Nephron (organoid): ENCODE measurements at regions not wholly inside any gene's neighbourhood (a gene's known extent, or its start where the extent isn't known, plus 50 kb on each side); places are given as distances from the start of the nearest gene placed in this dataset.

Experiments
- H3K27ac Mint-ChIP-seq, 3 experiments: 2 replicates each; pipeline ENCODE4 v1.8.0; 2020; ENCODE audit warnings: mixed read lengths in 3 of 3, mild to moderate bottlenecking in 2 of 3, moderate library complexity in 1 of 3
- H3K27me3 Mint-ChIP-seq: 2 replicates; pipeline ENCODE4 v1.8.0; 2021; ENCODE audit warnings: low read depth, mild to moderate bottlenecking, moderate library complexity, mixed read lengths
- H3K36me3 Mint-ChIP-seq: 2 replicates; pipeline ENCODE4 v1.8.0; 2020; ENCODE audit warnings: low read depth, mixed read lengths
- H3K4me1 Mint-ChIP-seq: 2 replicates; pipeline ENCODE4 v1.8.0; 2020; ENCODE audit warnings: mixed read lengths
- H3K4me3 Mint-ChIP-seq, 3 experiments: 2 replicates each; pipeline ENCODE4 v1.8.0; 2020; ENCODE audit warnings: mild to moderate bottlenecking in 3 of 3, mixed read lengths in 3 of 3, moderate library complexity in 2 of 3
- H3K9me3 Mint-ChIP-seq: 2 replicates; pipeline ENCODE4 v1.8.0; 2020; ENCODE audit warnings: mixed read lengths
- TF ChIP-seq, protein P1 (sequence below), 3 experiments: fragments of 200-600 bp; sonication (generic); IDR thresholded peaks; one replicate each; pipeline ENCODE4 v1.5.0; 2021; ENCODE audit warnings: antibody characterized with exemption in 3 of 3; ENCODE audit not compliant: unreplicated experiment in 3 of 3

DNA sequence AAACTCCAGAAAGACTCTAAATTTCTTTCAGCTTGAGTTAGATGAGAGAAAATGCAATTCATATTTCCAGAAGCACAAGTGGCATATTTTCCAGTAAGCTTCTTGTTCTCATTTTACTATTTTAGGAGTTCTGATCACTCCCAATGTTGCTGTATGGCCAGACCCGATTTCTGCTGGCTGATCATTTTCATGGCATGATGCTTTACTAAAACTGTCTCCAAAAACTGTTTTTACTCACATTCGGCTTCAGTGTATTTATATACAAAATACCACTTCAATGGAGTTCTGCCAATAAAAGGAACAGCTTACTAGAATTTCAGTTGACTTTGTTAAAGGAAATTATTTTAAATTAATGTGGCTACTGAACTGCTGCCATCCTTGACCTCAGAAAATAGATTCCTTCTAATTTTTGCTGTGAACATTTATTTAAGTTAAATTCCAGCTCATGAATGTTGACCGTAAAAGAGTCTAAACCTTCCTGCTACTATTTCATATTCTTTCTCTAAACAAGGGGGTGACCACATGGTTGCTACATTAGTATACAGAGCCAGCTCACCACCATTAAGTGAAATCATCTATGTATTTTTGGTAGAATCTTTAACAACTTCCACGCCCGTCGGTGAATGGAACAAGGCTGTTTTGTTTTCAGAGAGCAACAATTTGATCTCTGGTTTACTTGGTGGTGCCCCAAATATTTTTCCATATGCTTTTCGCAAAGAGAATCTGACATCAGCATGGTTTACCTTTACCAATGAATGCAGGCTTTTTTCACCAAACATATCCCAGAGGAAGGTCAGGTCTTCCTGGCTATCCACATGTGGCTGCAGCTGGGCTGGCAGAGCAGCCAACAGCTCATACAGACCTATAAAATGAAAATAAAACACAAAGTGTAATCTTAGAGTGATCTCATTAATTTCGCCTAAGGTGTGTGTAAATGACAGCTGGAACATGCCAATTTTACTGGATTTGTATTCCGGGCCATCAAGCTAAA is 101.2 kb downstream of the MPP7 start:
- Mint-ChIP-seq H3K4me3 (no peak overlapping the region), H3K27me3 (peaks cover 7% of the 10 kb centered on the region), H3K27ac (peak overlapping the region in 1 of 3 experiments; percentile 18), H3K9me3 (peaks cover 11% of the 10 kb centered on the region), H3K4me1 (peaks cover 38% of the 10 kb centered on the region), H3K36me3 (no peaks in the 10 kb centered on the region)
- TF ChIP-seq, protein P1, sequence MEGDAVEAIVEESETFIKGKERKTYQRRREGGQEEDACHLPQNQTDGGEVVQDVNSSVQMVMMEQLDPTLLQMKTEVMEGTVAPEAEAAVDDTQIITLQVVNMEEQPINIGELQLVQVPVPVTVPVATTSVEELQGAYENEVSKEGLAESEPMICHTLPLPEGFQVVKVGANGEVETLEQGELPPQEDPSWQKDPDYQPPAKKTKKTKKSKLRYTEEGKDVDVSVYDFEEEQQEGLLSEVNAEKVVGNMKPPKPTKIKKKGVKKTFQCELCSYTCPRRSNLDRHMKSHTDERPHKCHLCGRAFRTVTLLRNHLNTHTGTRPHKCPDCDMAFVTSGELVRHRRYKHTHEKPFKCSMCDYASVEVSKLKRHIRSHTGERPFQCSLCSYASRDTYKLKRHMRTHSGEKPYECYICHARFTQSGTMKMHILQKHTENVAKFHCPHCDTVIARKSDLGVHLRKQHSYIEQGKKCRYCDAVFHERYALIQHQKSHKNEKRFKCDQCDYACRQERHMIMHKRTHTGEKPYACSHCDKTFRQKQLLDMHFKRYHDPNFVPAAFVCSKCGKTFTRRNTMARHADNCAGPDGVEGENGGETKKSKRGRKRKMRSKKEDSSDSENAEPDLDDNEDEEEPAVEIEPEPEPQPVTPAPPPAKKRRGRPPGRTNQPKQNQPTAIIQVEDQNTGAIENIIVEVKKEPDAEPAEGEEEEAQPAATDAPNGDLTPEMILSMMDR (IDR thresholded peaks at IDR 0.05; ENCODE audit: unreplicated experiment in 3 of 3), result no peak

DNA sequence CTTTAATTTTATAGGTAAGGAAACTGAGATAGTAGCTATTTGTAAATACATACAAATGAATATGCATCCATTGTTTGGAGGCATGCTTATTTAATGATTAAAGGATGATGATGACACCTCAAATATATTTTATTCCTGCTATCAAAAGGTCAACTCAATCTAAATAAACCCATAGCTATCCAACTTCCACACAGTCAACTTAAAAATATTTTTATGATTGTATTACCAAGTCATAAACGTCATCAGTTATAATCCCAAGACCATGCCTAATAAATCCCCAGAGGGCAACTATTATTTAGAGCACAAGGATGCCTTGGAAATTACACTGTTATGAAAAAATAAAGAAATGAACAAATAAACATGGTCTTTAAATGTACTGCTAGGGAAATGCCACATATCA is 102.1 kb downstream of the MPP7 start:
- no peaks in the 10 kb centered on the region for H3K36me3 Mint-ChIP-seq
- H3K4me1 Mint-ChIP-seq, result peaks cover 38% of the 10 kb centered on the region
- H3K27me3 Mint-ChIP-seq, result peaks cover 7% of the 10 kb centered on the region
- peaks cover 7% of the 10 kb centered on the region for H3K9me3 Mint-ChIP-seq
- H3K4me3 Mint-ChIP-seq, result no peak overlapping the region
- no peak overlapping the region for H3K27ac Mint-ChIP-seq
- TF ChIP-seq, protein P1 (IDR thresholded peaks at IDR 0.05; ENCODE audit: unreplicated experiment in 3 of 3), result no peak

DNA sequence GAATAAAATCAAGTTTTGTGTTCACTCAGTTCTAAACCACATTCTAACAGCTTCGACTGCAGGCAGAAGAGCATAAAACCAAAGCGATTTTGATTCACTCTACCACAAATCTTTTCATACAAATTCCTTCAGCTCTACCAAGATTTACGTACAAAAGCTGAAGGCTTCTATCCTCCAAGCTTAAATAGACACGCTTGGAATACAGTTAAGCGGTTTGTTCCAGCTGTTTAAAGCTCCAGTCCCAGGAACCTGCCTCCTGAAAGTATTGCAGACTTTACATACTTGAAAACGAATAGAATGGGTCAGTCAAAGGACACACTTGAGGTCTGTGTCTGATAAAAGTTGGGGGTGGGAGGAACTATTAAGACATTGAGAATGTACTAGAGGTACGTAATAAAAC is 102.9 kb downstream of the MPP7 start:
- TF ChIP-seq, protein P1 (IDR thresholded peaks at IDR 0.05; ENCODE audit: unreplicated experiment in 3 of 3), result no peak
- H3K27me3 Mint-ChIP-seq, result peaks cover 7% of the 10 kb centered on the region
- no peak overlapping the region for H3K4me3 Mint-ChIP-seq
- peak overlapping the region in 2 of 3 experiments; percentile 19 to 57 for H3K27ac Mint-ChIP-seq
- peaks cover 38% of the 10 kb centered on the region for H3K4me1 Mint-ChIP-seq
- peaks cover under 1% of the 10 kb centered on the region for H3K9me3 Mint-ChIP-seq
- H3K36me3 Mint-ChIP-seq, result no peaks in the 10 kb centered on the region

DNA sequence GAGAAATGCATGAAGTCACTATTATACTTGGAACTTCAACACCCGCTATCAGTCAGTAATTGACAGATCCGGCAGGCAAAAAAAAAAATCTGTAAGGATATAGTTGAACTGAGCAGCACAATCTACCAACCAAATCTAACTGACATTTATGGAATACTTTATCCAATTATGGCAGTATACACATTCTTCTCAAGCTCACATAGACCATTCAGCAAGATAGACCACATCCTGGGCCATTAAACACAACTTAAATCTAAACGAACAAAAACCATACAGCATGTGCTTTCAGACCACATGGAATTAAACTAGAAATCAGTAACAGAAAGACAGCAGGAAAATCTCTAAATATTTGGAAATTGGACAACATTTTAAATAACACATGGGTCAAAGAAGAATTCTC is 112.7 kb downstream of the MPP7 start:
- no peak overlapping the region for H3K4me3 Mint-ChIP-seq
- peaks cover 4% of the 10 kb centered on the region for H3K27me3 Mint-ChIP-seq
- no peaks in the 10 kb centered on the region for H3K9me3 Mint-ChIP-seq
- H3K4me1 Mint-ChIP-seq, result no peaks in the 10 kb centered on the region
- TF ChIP-seq, protein P1 (IDR thresholded peaks at IDR 0.05; ENCODE audit: unreplicated experiment in 3 of 3), result no peak
- no peak overlapping the region for H3K27ac Mint-ChIP-seq
- no peaks in the 10 kb centered on the region for H3K36me3 Mint-ChIP-seq

DNA sequence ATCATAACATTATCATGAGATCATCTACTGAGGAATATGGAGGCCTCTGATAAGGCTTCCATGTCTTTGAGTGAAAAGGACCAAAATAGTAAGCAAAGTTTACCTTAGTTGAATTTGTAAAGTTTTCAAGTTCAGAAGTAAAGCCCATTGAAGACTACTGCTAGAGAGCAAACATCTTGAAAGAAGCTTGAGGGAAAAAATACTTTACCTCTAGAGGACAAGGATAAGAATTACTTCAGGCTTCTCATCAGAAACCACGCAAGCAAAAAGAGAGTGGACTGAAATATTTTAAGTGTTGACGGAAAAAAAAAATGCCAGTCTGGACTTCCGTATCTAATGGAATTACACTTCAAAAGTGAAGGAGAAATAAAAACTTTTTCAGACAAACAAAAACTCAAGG is 114.3 kb downstream of the MPP7 start:
- Mint-ChIP-seq H3K27ac (no peak overlapping the region), H3K9me3 (no peaks in the 10 kb centered on the region), H3K36me3 (no peaks in the 10 kb centered on the region), H3K4me1 (no peaks in the 10 kb centered on the region), H3K27me3 (peaks cover 4% of the 10 kb centered on the region), H3K4me3 (no peak overlapping the region)
- TF ChIP-seq, protein P1 (IDR thresholded peaks at IDR 0.05; ENCODE audit: unreplicated experiment in 3 of 3), result no peak
